ENCODE measurements at regions not wholly inside any gene's neighbourhood (a gene's known extent, or its start where the extent isn't known, plus 50 kb on each side); places are given as distances from the start of the nearest gene placed in this dataset.

DNA sequence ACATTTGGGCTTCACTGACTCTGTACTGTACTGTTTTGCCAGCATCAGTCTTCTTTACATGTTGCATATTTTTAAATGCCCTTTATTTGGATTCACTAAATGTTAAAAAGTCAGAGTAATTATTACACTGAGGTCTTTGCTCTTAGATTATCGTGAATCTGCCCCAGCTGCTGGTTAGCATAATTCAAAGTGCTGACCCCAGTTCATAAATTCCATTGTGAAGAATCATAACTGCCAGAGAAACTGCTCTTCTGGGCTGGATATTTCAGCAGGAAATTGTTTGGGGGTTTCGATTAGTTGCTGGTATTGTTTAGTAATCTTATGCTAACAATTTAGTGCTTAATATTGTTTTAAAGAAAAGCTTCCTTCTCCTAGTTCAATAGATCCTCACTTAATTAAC lies 682.1 kb upstream of the MAP3K7 start:
- TF ChIP-seq RAD21 (IDR thresholded peaks at IDR 0.05 in 1 of 2, conservative IDR thresholded peaks at IDR 0.05 in 1 of 2; ENCODE audit: low read depth in 2 of 2, low read length in 2 of 2) (no peak), PHF8 (conservative IDR thresholded peaks at IDR 0.05; ENCODE audit: low read depth, low read length) (no peak), POLR2A (IDR thresholded peaks at IDR 0.05; ENCODE audit: control extremely low read depth in 1 of 2, low read depth in 2 of 2, low read length in 2 of 2) (no peak), MAFK (IDR thresholded peaks at IDR 0.05; ENCODE audit: low read depth, low read length) (no peak), EGR1 (IDR thresholded peaks at IDR 0.05; ENCODE audit: borderline replicate concordance, low read depth, low read length) (no peak), JUND (IDR thresholded peaks at IDR 0.05; ENCODE audit: low read length) (no peak), RNF2 (IDR thresholded peaks at IDR 0.05; ENCODE audit: borderline replicate concordance, low read depth, low read length, missing control alignments, poor library complexity, severe bottlenecking) (no peak), CREB1 (IDR thresholded peaks at IDR 0.05) (no peak), CBX5 (IDR thresholded peaks at IDR 0.05; ENCODE audit: low read depth, low read length) (no peak), SAP30 (IDR thresholded peaks at IDR 0.05; ENCODE audit: insufficient read depth, insufficient replicate concordance, low read length) (no peak)
- TF ChIP-seq, protein P1, sequence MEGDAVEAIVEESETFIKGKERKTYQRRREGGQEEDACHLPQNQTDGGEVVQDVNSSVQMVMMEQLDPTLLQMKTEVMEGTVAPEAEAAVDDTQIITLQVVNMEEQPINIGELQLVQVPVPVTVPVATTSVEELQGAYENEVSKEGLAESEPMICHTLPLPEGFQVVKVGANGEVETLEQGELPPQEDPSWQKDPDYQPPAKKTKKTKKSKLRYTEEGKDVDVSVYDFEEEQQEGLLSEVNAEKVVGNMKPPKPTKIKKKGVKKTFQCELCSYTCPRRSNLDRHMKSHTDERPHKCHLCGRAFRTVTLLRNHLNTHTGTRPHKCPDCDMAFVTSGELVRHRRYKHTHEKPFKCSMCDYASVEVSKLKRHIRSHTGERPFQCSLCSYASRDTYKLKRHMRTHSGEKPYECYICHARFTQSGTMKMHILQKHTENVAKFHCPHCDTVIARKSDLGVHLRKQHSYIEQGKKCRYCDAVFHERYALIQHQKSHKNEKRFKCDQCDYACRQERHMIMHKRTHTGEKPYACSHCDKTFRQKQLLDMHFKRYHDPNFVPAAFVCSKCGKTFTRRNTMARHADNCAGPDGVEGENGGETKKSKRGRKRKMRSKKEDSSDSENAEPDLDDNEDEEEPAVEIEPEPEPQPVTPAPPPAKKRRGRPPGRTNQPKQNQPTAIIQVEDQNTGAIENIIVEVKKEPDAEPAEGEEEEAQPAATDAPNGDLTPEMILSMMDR (IDR thresholded peaks at IDR 0.05; ENCODE audit: control extremely low read depth in 1 of 3, insufficient read depth in 1 of 3, low read depth in 1 of 3, low read length in 3 of 3), result no peak
- TF ChIP-seq, protein P2, sequence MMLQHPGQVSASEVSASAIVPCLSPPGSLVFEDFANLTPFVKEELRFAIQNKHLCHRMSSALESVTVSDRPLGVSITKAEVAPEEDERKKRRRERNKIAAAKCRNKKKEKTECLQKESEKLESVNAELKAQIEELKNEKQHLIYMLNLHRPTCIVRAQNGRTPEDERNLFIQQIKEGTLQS (IDR thresholded peaks at IDR 0.05; ENCODE audit: insufficient read depth, low read depth, low read length), result no peak
- TF ChIP-seq, protein P3, sequence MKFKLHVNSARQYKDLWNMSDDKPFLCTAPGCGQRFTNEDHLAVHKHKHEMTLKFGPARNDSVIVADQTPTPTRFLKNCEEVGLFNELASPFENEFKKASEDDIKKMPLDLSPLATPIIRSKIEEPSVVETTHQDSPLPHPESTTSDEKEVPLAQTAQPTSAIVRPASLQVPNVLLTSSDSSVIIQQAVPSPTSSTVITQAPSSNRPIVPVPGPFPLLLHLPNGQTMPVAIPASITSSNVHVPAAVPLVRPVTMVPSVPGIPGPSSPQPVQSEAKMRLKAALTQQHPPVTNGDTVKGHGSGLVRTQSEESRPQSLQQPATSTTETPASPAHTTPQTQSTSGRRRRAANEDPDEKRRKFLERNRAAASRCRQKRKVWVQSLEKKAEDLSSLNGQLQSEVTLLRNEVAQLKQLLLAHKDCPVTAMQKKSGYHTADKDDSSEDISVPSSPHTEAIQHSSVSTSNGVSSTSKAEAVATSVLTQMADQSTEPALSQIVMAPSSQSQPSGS (IDR thresholded peaks at IDR 0.05; ENCODE audit: low read length), result no peak
- TF ChIP-seq, protein P4, sequence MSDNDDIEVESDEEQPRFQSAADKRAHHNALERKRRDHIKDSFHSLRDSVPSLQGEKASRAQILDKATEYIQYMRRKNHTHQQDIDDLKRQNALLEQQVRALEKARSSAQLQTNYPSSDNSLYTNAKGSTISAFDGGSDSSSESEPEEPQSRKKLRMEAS (IDR thresholded peaks at IDR 0.05), result no peak

All from H1 (cell line).